HepG2 (cell line): ENCODE measurements at regions not wholly inside any gene's neighbourhood (a gene's known extent, or its start where the extent isn't known, plus 50 kb on each side); places are given as distances from the start of the nearest gene placed in this dataset.
A peak's percentile ranks its signal among the peaks of the same experiment; 100 is the strongest.

Source experiments
- AKNA ChIP-seq: sonication (generic); formaldehyde crosslinking; IDR thresholded peaks from 2 replicates; pipeline ENCODE4 v1.4.0; 2020; ENCODE audit warnings: missing genetic modification reagents, borderline replicate concordance
- FOSL2 ChIP-seq: sonication (generic); formaldehyde crosslinking; IDR thresholded peaks from 2 replicates; pipeline ENCODE4 v1.4.0; 2020; ENCODE audit warnings: missing genetic modification reagents
- FOXA1 ChIP-seq, 2 experiments: fragments of 450-650 bp in 1 of 2; sonication (generic) in 1 of 2; formaldehyde crosslinking in 1 of 2; IDR thresholded peaks; 2 replicates each; pipeline versions ENCODE4 v1.4.0 to v1.6.1; 2016 to 2020; ENCODE audit warnings: missing genetic modification reagents in 1 of 2
- RBM22 ChIP-seq: fragments of 200-400 bp; formaldehyde crosslinking; optimal IDR thresholded peaks from 2 replicates; pipeline ENCODE3; 2017; ENCODE audit warnings: mild to moderate bottlenecking, low read length, moderate library complexity
- TAF15 ChIP-seq: fragments of 200-400 bp; formaldehyde crosslinking; IDR thresholded peaks from one replicate; pipeline ENCODE4 v1.6.1; 2018; ENCODE audit warnings: mild to moderate bottlenecking, low read depth, low read length; ENCODE audit not compliant: poor library complexity, severe bottlenecking
- U2AF1 ChIP-seq: fragments of 200-400 bp; formaldehyde crosslinking; optimal IDR thresholded peaks from 2 replicates; pipeline ENCODE3; 2017; ENCODE audit warnings: mild to moderate bottlenecking, low read depth, low read length
- ZNF354B ChIP-seq: sonication (generic); formaldehyde crosslinking; IDR thresholded peaks from 2 replicates; pipeline ENCODE4 v1.8.0; 2022; ENCODE audit warnings: mild to moderate bottlenecking, missing genetic modification reagents
- ZNF660 ChIP-seq: sonication (generic); formaldehyde crosslinking; IDR thresholded peaks from 2 replicates; pipeline ENCODE4 v1.5.1; 2020; ENCODE audit warnings: mild to moderate bottlenecking, low read depth, missing genetic modification reagents, borderline replicate concordance
- ZNF781 ChIP-seq: sonication (generic); formaldehyde crosslinking; IDR thresholded peaks from 2 replicates; pipeline ENCODE4 v1.5.1; 2020; ENCODE audit warnings: borderline replicate concordance, mild to moderate bottlenecking, missing genetic modification reagents; ENCODE audit errors: not compliant biosample characterization

DNA sequence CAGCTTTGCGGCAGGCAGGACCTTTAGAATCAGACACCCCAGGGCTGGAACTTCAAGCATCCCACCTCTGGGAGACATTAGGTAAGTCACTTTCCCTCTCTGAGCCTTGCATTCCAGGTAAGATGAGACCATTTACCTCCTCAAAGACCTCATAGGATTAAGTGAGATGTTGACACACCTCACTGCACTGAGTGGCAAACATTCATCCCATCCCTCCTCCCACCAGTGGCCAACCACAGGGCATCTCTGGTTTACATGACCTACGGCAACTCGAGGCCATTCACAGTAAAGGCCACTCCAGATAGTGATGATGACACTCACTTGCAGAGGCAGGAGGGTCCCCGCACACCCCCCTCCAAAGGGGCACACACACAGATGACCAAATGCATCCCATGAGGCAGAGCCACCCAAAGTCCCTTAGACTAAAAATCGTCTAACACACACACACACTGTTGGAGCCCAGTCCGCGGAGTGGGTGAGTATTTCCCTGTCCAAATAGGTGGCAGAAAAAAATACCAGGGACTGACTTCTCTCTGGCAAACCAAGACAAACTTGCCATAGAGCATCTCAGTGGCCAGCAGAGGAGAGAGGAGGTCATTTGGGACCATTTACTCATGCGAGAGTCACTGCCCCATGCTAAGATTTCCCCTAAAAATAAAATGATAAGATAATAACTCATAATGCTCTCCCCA is 454.9 kb downstream of the SOX9 start (continued):
- TF ChIP-seq AKNA (no peak), U2AF1 (no peak), ZNF354B (CRISPR knock-in tag) (no peak), ZNF781 (CRISPR knock-in tag) (no peak), ZNF660 (CRISPR knock-in tag) (no peak), RBM22 (peak; percentile 28), FOXA1 (IDR thresholded peaks at IDR 0.05) (no peak), FOXA1 (CRISPR knock-in tag; IDR thresholded peaks at IDR 0.05) (peak; percentile 76), TAF15 (no peak), FOSL2 (peak; percentile 44)
